Panc1 (cell line): ENCODE measurements at regions not wholly inside any gene's neighbourhood (a gene's known extent, or its start where the extent isn't known, plus 50 kb on each side); places are given as distances from the start of the nearest gene placed in this dataset.

Experiments
- POLR2AphosphoS5 ChIP-seq: IDR thresholded peaks from 2 replicates; pipeline ENCODE4 v1.6.1; 2012; ENCODE audit warnings: mild to moderate bottlenecking, low read depth, low read length, moderate library complexity
- SIN3A ChIP-seq: IDR thresholded peaks from 2 replicates; pipeline ENCODE4 v1.6.1; 2012; ENCODE audit warnings: low read depth, mild to moderate bottlenecking, low read length, moderate library complexity, borderline replicate concordance; ENCODE audit not compliant: insufficient read depth
- TCF7L2 ChIP-seq: IDR thresholded peaks from 2 replicates; pipeline ENCODE4 v1.6.1; 2011; ENCODE audit warnings: mild to moderate bottlenecking, low read depth, low read length, inconsistent platforms
- TF ChIP-seq, protein P1 (sequence below): fragments of 450-650 bp; IDR thresholded peaks from 2 replicates; pipeline ENCODE4 v1.5.1; 2017; ENCODE audit warnings: mild to moderate bottlenecking
- TF ChIP-seq, protein P2 (sequence below), 2 experiments: IDR thresholded peaks; 2 replicates each; pipeline ENCODE4 v1.6.1; 2011 to 2012; ENCODE audit warnings: low read depth in 2 of 2, control low read depth in 1 of 2, low read length in 1 of 2, mild to moderate bottlenecking in 1 of 2, moderate library complexity in 1 of 2; ENCODE audit not compliant: insufficient read depth in 1 of 2

- TF ChIP-seq, protein P1, sequence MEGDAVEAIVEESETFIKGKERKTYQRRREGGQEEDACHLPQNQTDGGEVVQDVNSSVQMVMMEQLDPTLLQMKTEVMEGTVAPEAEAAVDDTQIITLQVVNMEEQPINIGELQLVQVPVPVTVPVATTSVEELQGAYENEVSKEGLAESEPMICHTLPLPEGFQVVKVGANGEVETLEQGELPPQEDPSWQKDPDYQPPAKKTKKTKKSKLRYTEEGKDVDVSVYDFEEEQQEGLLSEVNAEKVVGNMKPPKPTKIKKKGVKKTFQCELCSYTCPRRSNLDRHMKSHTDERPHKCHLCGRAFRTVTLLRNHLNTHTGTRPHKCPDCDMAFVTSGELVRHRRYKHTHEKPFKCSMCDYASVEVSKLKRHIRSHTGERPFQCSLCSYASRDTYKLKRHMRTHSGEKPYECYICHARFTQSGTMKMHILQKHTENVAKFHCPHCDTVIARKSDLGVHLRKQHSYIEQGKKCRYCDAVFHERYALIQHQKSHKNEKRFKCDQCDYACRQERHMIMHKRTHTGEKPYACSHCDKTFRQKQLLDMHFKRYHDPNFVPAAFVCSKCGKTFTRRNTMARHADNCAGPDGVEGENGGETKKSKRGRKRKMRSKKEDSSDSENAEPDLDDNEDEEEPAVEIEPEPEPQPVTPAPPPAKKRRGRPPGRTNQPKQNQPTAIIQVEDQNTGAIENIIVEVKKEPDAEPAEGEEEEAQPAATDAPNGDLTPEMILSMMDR = no peak
- no peak for TF ChIP-seq POLR2AphosphoS5
- TF ChIP-seq, protein P2, sequence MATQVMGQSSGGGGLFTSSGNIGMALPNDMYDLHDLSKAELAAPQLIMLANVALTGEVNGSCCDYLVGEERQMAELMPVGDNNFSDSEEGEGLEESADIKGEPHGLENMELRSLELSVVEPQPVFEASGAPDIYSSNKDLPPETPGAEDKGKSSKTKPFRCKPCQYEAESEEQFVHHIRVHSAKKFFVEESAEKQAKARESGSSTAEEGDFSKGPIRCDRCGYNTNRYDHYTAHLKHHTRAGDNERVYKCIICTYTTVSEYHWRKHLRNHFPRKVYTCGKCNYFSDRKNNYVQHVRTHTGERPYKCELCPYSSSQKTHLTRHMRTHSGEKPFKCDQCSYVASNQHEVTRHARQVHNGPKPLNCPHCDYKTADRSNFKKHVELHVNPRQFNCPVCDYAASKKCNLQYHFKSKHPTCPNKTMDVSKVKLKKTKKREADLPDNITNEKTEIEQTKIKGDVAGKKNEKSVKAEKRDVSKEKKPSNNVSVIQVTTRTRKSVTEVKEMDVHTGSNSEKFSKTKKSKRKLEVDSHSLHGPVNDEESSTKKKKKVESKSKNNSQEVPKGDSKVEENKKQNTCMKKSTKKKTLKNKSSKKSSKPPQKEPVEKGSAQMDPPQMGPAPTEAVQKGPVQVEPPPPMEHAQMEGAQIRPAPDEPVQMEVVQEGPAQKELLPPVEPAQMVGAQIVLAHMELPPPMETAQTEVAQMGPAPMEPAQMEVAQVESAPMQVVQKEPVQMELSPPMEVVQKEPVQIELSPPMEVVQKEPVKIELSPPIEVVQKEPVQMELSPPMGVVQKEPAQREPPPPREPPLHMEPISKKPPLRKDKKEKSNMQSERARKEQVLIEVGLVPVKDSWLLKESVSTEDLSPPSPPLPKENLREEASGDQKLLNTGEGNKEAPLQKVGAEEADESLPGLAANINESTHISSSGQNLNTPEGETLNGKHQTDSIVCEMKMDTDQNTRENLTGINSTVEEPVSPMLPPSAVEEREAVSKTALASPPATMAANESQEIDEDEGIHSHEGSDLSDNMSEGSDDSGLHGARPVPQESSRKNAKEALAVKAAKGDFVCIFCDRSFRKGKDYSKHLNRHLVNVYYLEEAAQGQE (IDR thresholded peaks at IDR 0.05; ENCODE audit: insufficient read depth in 1 of 2, low read depth in 2 of 2, low read length in 1 of 2) = no peak
- no peak for TF ChIP-seq TCF7L2
- TF ChIP-seq SIN3A = no peak
Observed at GRCh38 chr14:49467091-49467490, 119.1 kb downstream of the RPS29 start.
